SKM-1 (cell line): ENCODE measurements at regions not wholly inside any gene's neighbourhood (a gene's known extent, or its start where the extent isn't known, plus 50 kb on each side); places are given as distances from the start of the nearest gene placed in this dataset.

ENCODE experiments used
- DNase-seq: peaks from one replicate; lab custom pipeline; 2025; ENCODE audit not compliant: unreplicated experiment; lab: John Stamatoyannopoulos, UW

- DNase-seq, result no peak
Measured at GRCh38 chr4:141919649-141920048, 283.3 kb downstream of the IL15 start.

GRCh38 chr4:141921293-141921692, 284.9 kb downstream of the IL15 start:
- no peak for DNase-seq

- no peak for DNase-seq
Measured at GRCh38 chr4:141922236-141922635, 285.9 kb downstream of the IL15 start.

- DNase-seq, result no peak
Measured at GRCh38 chr4:141926406-141926805, 290.0 kb downstream of the IL15 start.

GRCh38 chr4:141932490-141932889, 296.1 kb downstream of the IL15 start:
- DNase-seq, result no peak

- no peak for DNase-seq
Measured at GRCh38 chr4:141933978-141934377, 297.6 kb downstream of the IL15 start.

GRCh38 chr4:141955696-141956095, 319.3 kb downstream of the IL15 start:
- DNase-seq, result no peak

GRCh38 chr4:141957416-141957815, 321.0 kb downstream of the IL15 start:
- no peak for DNase-seq

GRCh38 chr4:141962486-141962885, 326.1 kb downstream of the IL15 start:
- DNase-seq, result no peak

- no peak for DNase-seq
Measured at GRCh38 chr4:141971869-141972268, 335.5 kb downstream of the IL15 start.

- no peak for DNase-seq
Measured at GRCh38 chr4:141972950-141973349, 336.6 kb downstream of the IL15 start.
